Islet of Langerhans (tissue), 1 donor: ENCODE measurements at regions not wholly inside any gene's neighbourhood (a gene's known extent, or its start where the extent isn't known, plus 50 kb on each side); places are given as distances from the start of the nearest gene placed in this dataset.

Experiments
- FAIRE-seq: peaks from one replicate; lab custom pipeline; 2011; peaks lifted over from hg19 to GRCh38; lab: Jason Lieb, UNC

- no peak for FAIRE-seq
Observed at GRCh38 chr22:27293721-27294445, 507.7 kb downstream of the MN1 start.

GRCh38 chr22:27295040-27295439 is 506.5 kb downstream of the MN1 start:
- no peak for FAIRE-seq

GRCh38 chr22:27295605-27296004 is 506.0 kb downstream of the MN1 start:
- no peak for FAIRE-seq

GRCh38 chr22:27296091-27296675 is 505.4 kb downstream of the MN1 start:
- no peak for FAIRE-seq

GRCh38 chr22:27297125-27297524 is 504.4 kb downstream of the MN1 start:
- FAIRE-seq: no peak

- no peak for FAIRE-seq
Observed at GRCh38 chr22:27298332-27298731, 503.2 kb downstream of the MN1 start.

- no peak for FAIRE-seq
Observed at GRCh38 chr22:27298742-27299141, 502.8 kb downstream of the MN1 start.

- no peak for FAIRE-seq
Observed at GRCh38 chr22:27299181-27300085, 502.1 kb downstream of the MN1 start.

- FAIRE-seq: no peak
Observed at GRCh38 chr22:27300536-27301285, 500.8 kb downstream of the MN1 start.

- FAIRE-seq: no peak
Observed at GRCh38 chr22:27302501-27302900, 499.1 kb downstream of the MN1 start.

- no peak for FAIRE-seq
Observed at GRCh38 chr22:27303718-27304117, 497.8 kb downstream of the MN1 start.

- FAIRE-seq: no peak
Observed at GRCh38 chr22:27306771-27307170, 494.8 kb downstream of the MN1 start.

GRCh38 chr22:27307545-27308247 is 493.9 kb downstream of the MN1 start:
- FAIRE-seq: no peak

- no peak for FAIRE-seq
Observed at GRCh38 chr22:27308513-27308912, 493.0 kb downstream of the MN1 start.

GRCh38 chr22:27309697-27310096 is 491.9 kb downstream of the MN1 start:
- no peak for FAIRE-seq

GRCh38 chr22:27310966-27311697 is 490.4 kb downstream of the MN1 start:
- no peak for FAIRE-seq

- FAIRE-seq: no peak
Observed at GRCh38 chr22:27311698-27312550, 489.6 kb downstream of the MN1 start.

GRCh38 chr22:27312565-27312964 is 489.0 kb downstream of the MN1 start:
- no peak for FAIRE-seq

GRCh38 chr22:27312966-27313855 is 488.3 kb downstream of the MN1 start:
- no peak for FAIRE-seq
